ENCODE measurements at regions not wholly inside any gene's neighbourhood (a gene's known extent, or its start where the extent isn't known, plus 50 kb on each side); places are given as distances from the start of the nearest gene placed in this dataset.

DNA sequence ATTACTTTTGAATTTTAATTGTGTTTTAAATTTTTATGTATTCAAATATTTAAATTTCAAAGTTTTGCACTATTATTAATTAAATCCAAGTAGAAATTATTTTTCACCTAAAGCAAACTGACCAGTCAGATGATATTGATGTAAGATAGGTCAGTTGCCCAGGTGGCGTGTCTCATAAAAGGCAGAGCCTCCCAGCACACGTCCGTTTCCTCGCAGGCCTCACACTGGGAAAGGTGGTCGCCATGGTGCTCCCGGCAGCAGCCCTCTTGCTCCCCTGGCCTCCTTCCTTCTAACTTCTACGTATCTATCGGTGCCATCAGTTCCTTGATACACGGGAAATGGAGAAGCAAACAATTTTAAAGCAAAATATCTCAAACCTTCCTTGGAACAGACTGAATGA is 516.8 kb downstream of the GALR1 start:
- H3K27ac ChIP-seq (ENCODE audit: low read length): no peak overlapping the region
- no peaks in the 10 kb centered on the region for H3K4me1 ChIP-seq (ENCODE audit: control insufficient read depth in 1 of 2, insufficient read depth in 2 of 2, low read length in 2 of 2)

GRCh38 chr18:77772177-77772576 is 522.5 kb downstream of the GALR1 start:
- no peaks in the 10 kb centered on the region for H3K36me3 ChIP-seq (ENCODE audit: control insufficient read depth in 1 of 2, insufficient read depth in 2 of 2, low read length in 2 of 2)
- H3K4me3 ChIP-seq (ENCODE audit: low read depth in 1 of 2, low read length in 2 of 2): no peak overlapping the region
- no peaks in the 10 kb centered on the region for H3K9me3 ChIP-seq (ENCODE audit: control insufficient read depth in 1 of 2, low read length in 2 of 2)
- H3K27me3 ChIP-seq (ENCODE audit: low read depth, low read length): no peaks in the 10 kb centered on the region
- no peak overlapping the region for H3K27ac ChIP-seq (ENCODE audit: low read length)
- H3K4me1 ChIP-seq (ENCODE audit: control insufficient read depth in 1 of 2, insufficient read depth in 2 of 2, low read length in 2 of 2): no peaks in the 10 kb centered on the region

More for the DNA sequence above, 516.8 kb downstream of the GALR1 start:
- Histone ChIP-seq H3K4me3 (ENCODE audit: low read depth in 1 of 2, low read length in 2 of 2) (no peak overlapping the region), H3K36me3 (ENCODE audit: control insufficient read depth in 1 of 2, insufficient read depth in 2 of 2, low read length in 2 of 2) (no peaks in the 10 kb centered on the region), H3K9me3 (ENCODE audit: control insufficient read depth in 1 of 2, low read length in 2 of 2) (no peaks in the 10 kb centered on the region), H3K27me3 (ENCODE audit: low read depth, low read length) (no peaks in the 10 kb centered on the region)

DNA sequence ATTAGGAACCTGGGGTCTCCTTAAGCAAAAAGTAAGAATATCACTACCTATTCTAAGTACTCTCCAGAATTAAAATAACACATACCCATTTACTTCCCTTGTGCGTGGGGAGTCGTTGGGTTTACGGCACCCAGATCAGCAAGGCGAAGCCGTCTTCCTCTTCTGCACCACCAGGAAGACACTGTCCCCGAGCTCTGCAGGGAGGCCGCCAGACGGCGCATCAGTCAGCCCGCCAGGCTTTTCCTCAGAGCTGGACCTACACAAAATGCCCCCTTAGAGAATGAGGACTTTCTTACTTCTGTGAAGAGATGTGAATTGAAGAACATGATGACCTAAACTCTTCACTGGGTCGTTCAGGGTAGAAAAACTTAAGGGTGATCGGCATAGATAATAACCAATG is 526.5 kb downstream of the GALR1 start:
- Histone ChIP-seq H3K4me1 (ENCODE audit: control insufficient read depth in 1 of 2, insufficient read depth in 2 of 2, low read length in 2 of 2) (no peaks in the 10 kb centered on the region), H3K9me3 (ENCODE audit: control insufficient read depth in 1 of 2, low read length in 2 of 2) (peaks cover 3 to 5% of the 10 kb centered on the region in 2 donors), H3K36me3 (ENCODE audit: control insufficient read depth in 1 of 2, insufficient read depth in 2 of 2, low read length in 2 of 2) (no peaks in the 10 kb centered on the region), H3K27me3 (ENCODE audit: low read depth, low read length) (no peaks in the 10 kb centered on the region), H3K27ac (ENCODE audit: low read length) (no peak overlapping the region), H3K4me3 (ENCODE audit: low read depth in 1 of 2, low read length in 2 of 2) (no peak overlapping the region)

- Histone ChIP-seq H3K4me3 (ENCODE audit: low read depth in 1 of 2, low read length in 2 of 2) (no peak overlapping the region), H3K4me1 (ENCODE audit: control insufficient read depth in 1 of 2, insufficient read depth in 2 of 2, low read length in 2 of 2) (no peaks in the 10 kb centered on the region), H3K27me3 (ENCODE audit: low read depth, low read length) (no peaks in the 10 kb centered on the region), H3K36me3 (ENCODE audit: control insufficient read depth in 1 of 2, insufficient read depth in 2 of 2, low read length in 2 of 2) (no peaks in the 10 kb centered on the region), H3K27ac (ENCODE audit: low read length) (no peak overlapping the region), H3K9me3 (ENCODE audit: control insufficient read depth in 1 of 2, low read length in 2 of 2) (peaks cover 3 to 5% of the 10 kb centered on the region in 2 donors)
Observed at GRCh38 chr18:77777163-77777562, 527.5 kb downstream of the GALR1 start.

- Histone ChIP-seq H3K27me3 (ENCODE audit: low read depth, low read length) (no peaks in the 10 kb centered on the region), H3K4me3 (ENCODE audit: low read depth in 1 of 2, low read length in 2 of 2) (no peak overlapping the region), H3K36me3 (ENCODE audit: control insufficient read depth in 1 of 2, insufficient read depth in 2 of 2, low read length in 2 of 2) (no peaks in the 10 kb centered on the region), H3K9me3 (ENCODE audit: control insufficient read depth in 1 of 2, low read length in 2 of 2) (no peaks in the 10 kb centered on the region), H3K4me1 (ENCODE audit: control insufficient read depth in 1 of 2, insufficient read depth in 2 of 2, low read length in 2 of 2) (no peaks in the 10 kb centered on the region), H3K27ac (ENCODE audit: low read length) (no peak overlapping the region)
Observed at GRCh38 chr18:77784759-77785379, 535.2 kb downstream of the GALR1 start.

- Histone ChIP-seq H3K4me3 (ENCODE audit: low read depth in 1 of 2, low read length in 2 of 2) (no peak overlapping the region), H3K27ac (ENCODE audit: low read length) (no peak overlapping the region), H3K4me1 (ENCODE audit: control insufficient read depth in 1 of 2, insufficient read depth in 2 of 2, low read length in 2 of 2) (no peaks in the 10 kb centered on the region), H3K36me3 (ENCODE audit: control insufficient read depth in 1 of 2, insufficient read depth in 2 of 2, low read length in 2 of 2) (no peaks in the 10 kb centered on the region), H3K27me3 (ENCODE audit: low read depth, low read length) (no peaks in the 10 kb centered on the region), H3K9me3 (ENCODE audit: control insufficient read depth in 1 of 2, low read length in 2 of 2) (no peaks in the 10 kb centered on the region)
Observed at GRCh38 chr18:77785415-77785975, 535.8 kb downstream of the GALR1 start.

- no peak overlapping the region for H3K4me3 ChIP-seq (ENCODE audit: low read depth in 1 of 2, low read length in 2 of 2)
- H3K36me3 ChIP-seq (ENCODE audit: control insufficient read depth in 1 of 2, insufficient read depth in 2 of 2, low read length in 2 of 2): no peaks in the 10 kb centered on the region
- no peak overlapping the region for H3K27ac ChIP-seq (ENCODE audit: low read length)
- no peaks in the 10 kb centered on the region for H3K27me3 ChIP-seq (ENCODE audit: low read depth, low read length)
- H3K4me1 ChIP-seq (ENCODE audit: control insufficient read depth in 1 of 2, insufficient read depth in 2 of 2, low read length in 2 of 2): no peaks in the 10 kb centered on the region
- peaks cover 0 to 4% of the 10 kb centered on the region in 2 donors for H3K9me3 ChIP-seq (ENCODE audit: control insufficient read depth in 1 of 2, low read length in 2 of 2)
Observed at GRCh38 chr18:77803024-77803423, 553.4 kb downstream of the GALR1 start.

DNA sequence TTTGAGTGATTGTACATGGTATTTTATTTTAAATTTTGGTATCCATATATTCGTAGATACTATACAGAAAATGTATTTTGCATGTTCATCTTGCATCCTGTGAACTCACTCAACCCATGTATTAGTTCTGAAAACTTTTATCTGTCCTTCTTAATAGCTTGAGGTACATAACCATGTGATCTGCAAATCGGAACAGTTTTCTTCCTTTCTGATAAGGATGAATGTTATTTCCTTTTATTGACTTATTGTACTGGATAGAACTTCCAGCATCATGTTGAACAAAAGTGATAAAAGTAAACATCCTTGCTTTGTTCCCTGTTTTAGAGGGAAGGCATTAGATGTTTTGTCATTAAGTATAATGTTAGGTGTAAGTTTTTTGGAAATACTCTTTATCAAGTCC is 554.7 kb downstream of the GALR1 start:
- Histone ChIP-seq H3K36me3 (ENCODE audit: control insufficient read depth in 1 of 2, insufficient read depth in 2 of 2, low read length in 2 of 2) (no peaks in the 10 kb centered on the region), H3K4me1 (ENCODE audit: control insufficient read depth in 1 of 2, insufficient read depth in 2 of 2, low read length in 2 of 2) (no peaks in the 10 kb centered on the region), H3K9me3 (ENCODE audit: control insufficient read depth in 1 of 2, low read length in 2 of 2) (peaks cover 0 to 4% of the 10 kb centered on the region in 2 donors), H3K27me3 (ENCODE audit: low read depth, low read length) (no peaks in the 10 kb centered on the region), H3K4me3 (ENCODE audit: low read depth in 1 of 2, low read length in 2 of 2) (no peak overlapping the region), H3K27ac (ENCODE audit: low read length) (no peak overlapping the region)

DNA sequence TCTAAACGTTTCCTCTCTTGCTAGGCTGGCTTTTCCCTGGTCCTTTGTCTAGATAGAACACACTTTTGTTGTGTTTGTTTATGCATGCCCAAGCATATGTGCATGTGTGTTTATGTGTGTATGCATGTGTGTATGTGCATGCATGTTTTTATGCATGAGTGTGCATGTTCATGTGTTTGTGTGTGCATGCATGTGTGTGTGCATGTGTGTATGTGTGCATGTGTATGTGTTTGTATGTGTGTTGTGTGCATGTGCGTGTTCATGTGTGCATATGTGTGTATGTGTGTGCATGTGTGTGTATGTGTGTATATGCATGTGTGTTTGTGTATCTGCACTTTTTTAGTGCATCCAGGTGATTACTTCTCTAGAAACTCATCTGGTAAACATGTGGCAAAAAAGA is 558.0 kb downstream of the GALR1 start:
- Histone ChIP-seq H3K4me1 (ENCODE audit: control insufficient read depth in 1 of 2, insufficient read depth in 2 of 2, low read length in 2 of 2) (no peaks in the 10 kb centered on the region), H3K4me3 (ENCODE audit: low read depth in 1 of 2, low read length in 2 of 2) (no peak overlapping the region), H3K36me3 (ENCODE audit: control insufficient read depth in 1 of 2, insufficient read depth in 2 of 2, low read length in 2 of 2) (no peaks in the 10 kb centered on the region), H3K9me3 (ENCODE audit: control insufficient read depth in 1 of 2, low read length in 2 of 2) (peaks cover 0 to 4% of the 10 kb centered on the region in 2 donors), H3K27ac (ENCODE audit: low read length) (no peak overlapping the region), H3K27me3 (ENCODE audit: low read depth, low read length) (no peaks in the 10 kb centered on the region)

DNA sequence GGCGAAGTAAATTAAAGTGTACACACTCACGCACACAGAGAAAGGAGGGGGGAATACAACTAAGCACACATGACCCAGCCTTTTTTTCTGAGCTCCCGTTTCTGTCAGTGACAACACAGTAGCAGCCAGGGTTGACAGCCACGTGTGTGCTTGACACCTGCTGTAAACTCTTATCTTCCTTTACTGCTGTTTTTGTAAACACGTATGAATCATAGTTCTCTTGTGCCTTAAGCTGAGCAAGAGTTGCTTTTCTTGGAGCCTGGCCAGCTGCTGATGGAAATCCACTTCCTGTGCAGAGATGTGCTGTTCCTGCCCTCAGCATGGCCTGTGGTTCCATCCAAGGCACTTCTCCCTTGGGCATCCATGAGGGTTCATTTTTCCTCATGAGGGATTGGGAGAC is 561.9 kb downstream of the GALR1 start:
- Histone ChIP-seq H3K9me3 (ENCODE audit: control insufficient read depth in 1 of 2, low read length in 2 of 2) (peaks cover 0 to 10% of the 10 kb centered on the region in 2 donors), H3K27me3 (ENCODE audit: low read depth, low read length) (no peaks in the 10 kb centered on the region), H3K4me1 (ENCODE audit: control insufficient read depth in 1 of 2, insufficient read depth in 2 of 2, low read length in 2 of 2) (no peaks in the 10 kb centered on the region), H3K36me3 (ENCODE audit: control insufficient read depth in 1 of 2, insufficient read depth in 2 of 2, low read length in 2 of 2) (no peaks in the 10 kb centered on the region), H3K4me3 (ENCODE audit: low read depth in 1 of 2, low read length in 2 of 2) (no peak overlapping the region), H3K27ac (ENCODE audit: low read length) (no peak overlapping the region)

GRCh38 chr18:77815666-77816338 is 566.2 kb downstream of the GALR1 start:
- no peak overlapping the region for H3K4me3 ChIP-seq (ENCODE audit: low read depth in 1 of 2, low read length in 2 of 2)
- H3K4me1 ChIP-seq (ENCODE audit: control insufficient read depth in 1 of 2, insufficient read depth in 2 of 2, low read length in 2 of 2): no peaks in the 10 kb centered on the region
- peaks cover 0 to 7% of the 10 kb centered on the region in 2 donors for H3K9me3 ChIP-seq (ENCODE audit: control insufficient read depth in 1 of 2, low read length in 2 of 2)
- no peaks in the 10 kb centered on the region for H3K27me3 ChIP-seq (ENCODE audit: low read depth, low read length)
- H3K27ac ChIP-seq (ENCODE audit: low read length): no peak overlapping the region
- no peaks in the 10 kb centered on the region for H3K36me3 ChIP-seq (ENCODE audit: control insufficient read depth in 1 of 2, insufficient read depth in 2 of 2, low read length in 2 of 2)
